K562 (cell line): ENCODE measurements at regions not wholly inside any gene's neighbourhood (a gene's known extent, or its start where the extent isn't known, plus 50 kb on each side); places are given as distances from the start of the nearest gene placed in this dataset.

Experiments
- ATAC-seq: fragments of 200-7000 bp; cut with Tn5 transposase; 3 replicates; pipeline ENCODE4 v1.9.1; 2020; ENCODE audit warnings: moderate library complexity
- BruUV-seq: library from RNA; stranded (reverse); fragments of 400-500 nt; replicated peaks from 2 replicates; lab custom pipeline; 2021; lab: Mats Ljungman, UMichigan
- CTCF ChIA-PET: fragments of 300-600 bp; formaldehyde crosslinking; extraction: SDS; loops from one replicate; lab custom pipeline; 2021; ENCODE audit warnings: low intra/inter-chr PET ratio; lab: Yijun Ruan, JAX
- POLR2A ChIA-PET: fragments of 300-600, 350-650 bp; sonication (Branson Sonifier 250); formaldehyde crosslinking; extraction: SDS; loops from one replicate; lab custom pipeline; 2021; ENCODE audit warnings: antibody characterized with exemption, inconsistent platforms; lab: Yijun Ruan, JAX
- DNase-seq, 4 experiments: peaks; one replicate each; pipeline versions ENCODE4 v3.0.0 to v3.0.0-alpha.2; 2011 to 2018; ENCODE audit warnings: low spot score in 3 of 4, mixed read lengths in 3 of 4; ENCODE audit errors: extremely low read depth in 1 of 4
- FAIRE-seq: peaks from 2 replicates; lab custom pipeline; 2011; peaks lifted over from hg19 to GRCh38; lab: Jason Lieb, UNC
- H2AFZ ChIP-seq: 2 replicates; pipeline ENCODE4 v1.6.0; 2011; ENCODE audit warnings: low read depth, low read length, control low read depth, inconsistent platforms
- H3K27ac ChIP-seq: fragments of 200-600 bp; 3 replicates; pipeline ENCODE4 v1.8.0; 2011; ENCODE audit warnings: low read depth, mild to moderate bottlenecking, control low read depth, inconsistent platforms, low read length, moderate library complexity, mixed read lengths; ENCODE audit errors: extremely low read depth
- H3K27me3 ChIP-seq, 2 experiments: fragments of 300-600 bp in 1 of 2; 2 replicates in 1 of 2; 3 replicates in 1 of 2; pipeline versions ENCODE4 v1.6.0 to v1.8.0; 2011; ENCODE audit warnings: inconsistent platforms in 2 of 2, low read length in 2 of 2, mild to moderate bottlenecking in 1 of 2, mixed read lengths in 1 of 2, moderate library complexity in 1 of 2; ENCODE audit not compliant: control insufficient read depth in 2 of 2, insufficient read depth in 2 of 2
- H3K36me3 ChIP-seq: fragments of 300-600 bp; 3 replicates; pipeline ENCODE4 v1.8.0; 2011; ENCODE audit warnings: mild to moderate bottlenecking, low read length, inconsistent platforms; ENCODE audit not compliant: control insufficient read depth, insufficient read depth
- H3K4me1 ChIP-seq, 2 experiments: fragments of 200-600 bp in 1 of 2; replicated peaks in 1 of 2; 2 replicates in 1 of 2; 3 replicates in 1 of 2; pipeline versions ENCODE4 v1.5.1 to v1.8.0; 2011; ENCODE audit warnings: inconsistent platforms in 2 of 2, low read length in 2 of 2, mild to moderate bottlenecking in 1 of 2, mixed read lengths in 1 of 2, moderate library complexity in 1 of 2; ENCODE audit not compliant: control insufficient read depth in 2 of 2, insufficient read depth in 2 of 2
- H3K4me2 ChIP-seq: 2 replicates; pipeline ENCODE4 v1.6.1; 2011; ENCODE audit warnings: low read length, control low read depth, inconsistent platforms, mixed read lengths; ENCODE audit not compliant: insufficient read depth
- H3K4me3 ChIP-seq: fragments of 200-600 bp; sonication (generic), shearing (Covaris generic); 2 replicates; pipeline ENCODE4 v1.5.1; 2016; ENCODE audit warnings: control low read depth, inconsistent platforms
- H3K79me2 ChIP-seq: fragments of 200-600 bp; 3 replicates; pipeline ENCODE4 v1.8.0; 2011; ENCODE audit warnings: low read length, inconsistent platforms; ENCODE audit not compliant: control insufficient read depth, insufficient read depth
- H3K9ac ChIP-seq, 2 experiments: 2 replicates each; pipeline versions ENCODE4 v1.6.0 to v1.6.1; 2011; ENCODE audit warnings: low read depth in 2 of 2, low read length in 2 of 2, control low read depth in 1 of 2, inconsistent platforms in 1 of 2, mild to moderate bottlenecking in 1 of 2, mixed read lengths in 1 of 2; ENCODE audit not compliant: insufficient read depth in 1 of 2
- H3K9me1 ChIP-seq: one replicate; pipeline ENCODE4 v1.6.0; 2011; ENCODE audit warnings: inconsistent platforms, mild to moderate bottlenecking, low read length, moderate library complexity; ENCODE audit not compliant: control insufficient read depth, insufficient read depth
- H3K9me3 ChIP-seq: replicated peaks from 2 replicates; pipeline ENCODE4 v1.5.1; 2011; ENCODE audit warnings: low read depth, low read length, inconsistent platforms; ENCODE audit not compliant: control insufficient read depth, insufficient read depth
- H4K20me1 ChIP-seq: replicated peaks from 2 replicates; pipeline ENCODE4 v1.6.1; 2011; ENCODE audit warnings: low read length, inconsistent platforms, mixed read lengths; ENCODE audit not compliant: control insufficient read depth, insufficient read depth
- LARP7 ChIP-seq: fragments of 450-650 bp; IDR thresholded peaks from 2 replicates; pipeline ENCODE4 v1.6.1; 2016
- MCM2 ChIP-seq: fragments of 450-650 bp; IDR thresholded peaks from 2 replicates; pipeline ENCODE4 v1.6.1; 2017; ENCODE audit warnings: low read depth, mild to moderate bottlenecking
- MITF ChIP-seq: IDR thresholded peaks from 2 replicates; pipeline ENCODE4 v1.6.1; 2014; ENCODE audit warnings: antibody characterized with exemption
- PRMT5 ChIP-seq: sonication (generic); formaldehyde crosslinking; IDR thresholded peaks from 2 replicates; pipeline ENCODE4 v1.5.0; 2020; ENCODE audit warnings: missing genetic modification reagents
- PTBP1 ChIP-seq: fragments of 200-400 bp; formaldehyde crosslinking; IDR thresholded peaks from 2 replicates; pipeline ENCODE4 v1.6.1; 2017; ENCODE audit warnings: low read depth, low read length
- ZNF146 ChIP-seq: IDR thresholded peaks from one replicate; pipeline ENCODE4 v1.6.1; 2018; ENCODE audit warnings: missing compliant biosample characterization; ENCODE audit not compliant: unreplicated experiment
- WGBS: fragments of 100-300 bp; shearing (Covaris generic); methylation state at CpG from one replicate; pipeline ENCODE4 v1.1.6; 2016; ENCODE audit warnings: low coverage, mixed read lengths; ENCODE audit not compliant: insufficient coverage; ENCODE audit errors: missing lambda C conversion rate; 5-methylcytosine and 5-hydroxymethylcytosine counted together
- in situ Hi-C: fragments of 300-500 bp; cut with MboI; formaldehyde crosslinking; loops from 4 replicates; pipeline ENCODE4 v1.15.0; 2018; ENCODE audit warnings: inconsistent platforms, mixed read lengths
- intact Hi-C: fragments of 100-400 bp; cut with micrococcal nuclease; formaldehyde crosslinking; loops from 2 replicates; pipeline ENCODE4 v1.14.2; 2022

GRCh38 chr5:153358315-153358976 is 132.0 kb upstream of the GRIA1 start:
- Histone ChIP-seq H3K4me1 (no peaks in the 10 kb centered on the region), H3K27me3 (no peaks in the 10 kb centered on the region), H3K79me2 (no peaks in the 10 kb centered on the region), H3K27ac (no peak overlapping the region), H3K4me2 (no peak overlapping the region), H3K4me3 (no peak overlapping the region), H4K20me1 (no peaks in the 10 kb centered on the region), H3K9ac (no peak overlapping the region), H2AFZ (no peak overlapping the region), H3K9me1 (no peaks in the 10 kb centered on the region), H3K9me3 (peaks cover 2% of the 10 kb centered on the region; the same call in 1 of the 2 replicates), H3K36me3 (no peaks in the 10 kb centered on the region)
- CTCF ChIA-PET, result no interaction called here
- POLR2A ChIA-PET, result no interaction called here
- intact Hi-C loops (no loop called here), in situ Hi-C loops (no loop called here)
- ATAC-seq (no peak), FAIRE-seq (no peak), DNase-seq (no peak)
- WGBS, result 0% methylated on average over 3 of the region's 3 CpGs
- TF ChIP-seq LARP7 (no peak), MITF (no peak), MCM2 (no peak), PTBP1 (no peak), PRMT5 (CRISPR knock-in tag) (no peak), ZNF146 (CRISPR knock-in tag) (no peak)
- no TSS peak for BruUV-seq
